ENCODE measurements at regions not wholly inside any gene's neighbourhood (a gene's known extent, or its start where the extent isn't known, plus 50 kb on each side); places are given as distances from the start of the nearest gene placed in this dataset.

GRCh38 chr6:44503471-44503870, 116.0 kb downstream of the CDC5L start:
- TF ChIP-seq CTCF (IDR thresholded peaks at IDR 0.05) (no peak), POLR2A (IDR thresholded peaks at IDR 0.05) (no peak), POLR2AphosphoS5 (IDR thresholded peaks at IDR 0.05) (no peak)

Data from suprapubic skin (tissue), 4 donors.